Thoracic aorta (tissue), 2 donors: ENCODE measurements at regions not wholly inside any gene's neighbourhood (a gene's known extent, or its start where the extent isn't known, plus 50 kb on each side); places are given as distances from the start of the nearest gene placed in this dataset.

Source experiments
- ATAC-seq: fragments of 150-250 bp; one replicate; pipeline ENCODE4 v1.8.0; 2017; ENCODE audit warnings: low read depth; ENCODE audit not compliant: insufficient number of reproducible peaks, low FRiP score
- DNase-seq: peaks from one replicate; pipeline ENCODE4 v3.0.0-alpha.2; 2020; ENCODE audit warnings: low spot score
- H3K27ac ChIP-seq, 2 donors: fragments of 200-600 bp; sonication (generic); 1 replicate in 1 of 2; 2 replicates in 1 of 2; pipeline ENCODE4 v1.5.1; 2016; ENCODE audit warnings: mild to moderate bottlenecking in 2 of 2, moderate library complexity in 2 of 2
- H3K27me3 ChIP-seq: fragments of 200-600 bp; sonication (generic); replicated peaks from 2 replicates; pipeline ENCODE4 v1.6.0; 2016; ENCODE audit warnings: mild to moderate bottlenecking; ENCODE audit not compliant: insufficient read depth
- H3K36me3 ChIP-seq: fragments of 200-600 bp; sonication (generic); one replicate; pipeline ENCODE4 v1.5.1; 2016
- H3K4me1 ChIP-seq, 2 donors: fragments of 200-600 bp; sonication (generic); 1 replicate in 1 of 2; 2 replicates in 1 of 2; pipeline versions ENCODE4 v1.5.1 to v1.6.0; 2016; ENCODE audit warnings: low read depth in 2 of 2, mild to moderate bottlenecking in 1 of 2; ENCODE audit not compliant: control insufficient read depth in 1 of 2
- H3K4me3 ChIP-seq: fragments of 200-600 bp; sonication (generic); 2 replicates; pipeline ENCODE4 v1.5.1; 2016; ENCODE audit warnings: mild to moderate bottlenecking
- H3K9me3 ChIP-seq: fragments of 200-600 bp; sonication (generic); 2 replicates; pipeline ENCODE4 v1.5.1; 2016
- TF ChIP-seq, protein P1 (sequence below): fragments of 200-600 bp; sonication (generic); IDR thresholded peaks from one replicate; pipeline ENCODE4 v1.5.1; 2019; ENCODE audit warnings: antibody characterized with exemption

DNA sequence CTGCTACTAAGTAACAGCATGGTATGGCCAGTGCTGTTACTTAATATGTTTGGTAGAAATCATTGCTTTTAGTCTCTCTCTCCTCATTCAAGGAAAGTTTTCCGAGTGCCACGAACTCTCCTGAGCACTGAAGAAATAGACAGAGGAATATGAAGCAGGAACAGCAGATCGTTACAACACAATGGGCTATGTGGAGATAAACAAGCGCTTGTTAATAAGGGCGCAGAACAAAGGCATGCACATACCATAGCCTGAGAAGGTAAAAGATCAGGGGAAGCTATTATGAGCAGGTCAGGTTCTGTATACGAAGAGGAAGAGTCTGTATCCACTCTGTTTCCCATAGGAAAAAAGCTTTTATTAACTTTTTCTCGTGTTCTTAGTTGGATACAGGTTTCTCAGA lies 156.2 kb upstream of the CPNE8 start:
- H3K9me3 ChIP-seq = no peaks in the 10 kb centered on the region
- TF ChIP-seq, protein P1, sequence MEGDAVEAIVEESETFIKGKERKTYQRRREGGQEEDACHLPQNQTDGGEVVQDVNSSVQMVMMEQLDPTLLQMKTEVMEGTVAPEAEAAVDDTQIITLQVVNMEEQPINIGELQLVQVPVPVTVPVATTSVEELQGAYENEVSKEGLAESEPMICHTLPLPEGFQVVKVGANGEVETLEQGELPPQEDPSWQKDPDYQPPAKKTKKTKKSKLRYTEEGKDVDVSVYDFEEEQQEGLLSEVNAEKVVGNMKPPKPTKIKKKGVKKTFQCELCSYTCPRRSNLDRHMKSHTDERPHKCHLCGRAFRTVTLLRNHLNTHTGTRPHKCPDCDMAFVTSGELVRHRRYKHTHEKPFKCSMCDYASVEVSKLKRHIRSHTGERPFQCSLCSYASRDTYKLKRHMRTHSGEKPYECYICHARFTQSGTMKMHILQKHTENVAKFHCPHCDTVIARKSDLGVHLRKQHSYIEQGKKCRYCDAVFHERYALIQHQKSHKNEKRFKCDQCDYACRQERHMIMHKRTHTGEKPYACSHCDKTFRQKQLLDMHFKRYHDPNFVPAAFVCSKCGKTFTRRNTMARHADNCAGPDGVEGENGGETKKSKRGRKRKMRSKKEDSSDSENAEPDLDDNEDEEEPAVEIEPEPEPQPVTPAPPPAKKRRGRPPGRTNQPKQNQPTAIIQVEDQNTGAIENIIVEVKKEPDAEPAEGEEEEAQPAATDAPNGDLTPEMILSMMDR = no peak
- H3K4me3 ChIP-seq = no peak overlapping the region
- H3K4me1 ChIP-seq = no peaks in the 10 kb centered on the region
- DNase-seq (no peak), ATAC-seq (no peak)
- no peaks in the 10 kb centered on the region for H3K27me3 ChIP-seq
- H3K27ac ChIP-seq = no peak overlapping the region
- no peaks in the 10 kb centered on the region for H3K36me3 ChIP-seq

DNA sequence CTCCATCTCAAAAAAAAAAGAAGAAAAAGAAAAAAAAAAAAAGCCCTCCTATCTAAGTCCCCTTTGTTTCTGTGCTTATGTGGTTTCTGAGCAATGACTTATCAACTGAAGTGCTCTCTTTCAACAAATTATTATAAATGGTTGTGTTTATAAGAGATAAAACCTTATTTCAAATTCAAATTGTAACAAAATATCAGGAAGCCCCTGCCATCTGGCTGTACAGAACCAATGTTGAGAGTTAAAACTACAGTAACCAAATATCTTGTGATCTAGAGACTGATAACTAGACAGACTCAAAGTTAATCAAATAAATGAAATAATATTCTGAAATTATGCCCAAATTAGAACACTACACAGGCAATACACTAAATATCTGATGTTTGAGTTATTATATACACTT lies 143.0 kb upstream of the CPNE8 start:
- no peak overlapping the region for H3K27ac ChIP-seq
- no peaks in the 10 kb centered on the region for H3K4me1 ChIP-seq
- H3K36me3 ChIP-seq = no peaks in the 10 kb centered on the region
- TF ChIP-seq, protein P1 = no peak
- H3K4me3 ChIP-seq = no peak overlapping the region
- H3K27me3 ChIP-seq = no peaks in the 10 kb centered on the region
- no peaks in the 10 kb centered on the region for H3K9me3 ChIP-seq
- ATAC-seq (no peak), DNase-seq (no peak)

DNA sequence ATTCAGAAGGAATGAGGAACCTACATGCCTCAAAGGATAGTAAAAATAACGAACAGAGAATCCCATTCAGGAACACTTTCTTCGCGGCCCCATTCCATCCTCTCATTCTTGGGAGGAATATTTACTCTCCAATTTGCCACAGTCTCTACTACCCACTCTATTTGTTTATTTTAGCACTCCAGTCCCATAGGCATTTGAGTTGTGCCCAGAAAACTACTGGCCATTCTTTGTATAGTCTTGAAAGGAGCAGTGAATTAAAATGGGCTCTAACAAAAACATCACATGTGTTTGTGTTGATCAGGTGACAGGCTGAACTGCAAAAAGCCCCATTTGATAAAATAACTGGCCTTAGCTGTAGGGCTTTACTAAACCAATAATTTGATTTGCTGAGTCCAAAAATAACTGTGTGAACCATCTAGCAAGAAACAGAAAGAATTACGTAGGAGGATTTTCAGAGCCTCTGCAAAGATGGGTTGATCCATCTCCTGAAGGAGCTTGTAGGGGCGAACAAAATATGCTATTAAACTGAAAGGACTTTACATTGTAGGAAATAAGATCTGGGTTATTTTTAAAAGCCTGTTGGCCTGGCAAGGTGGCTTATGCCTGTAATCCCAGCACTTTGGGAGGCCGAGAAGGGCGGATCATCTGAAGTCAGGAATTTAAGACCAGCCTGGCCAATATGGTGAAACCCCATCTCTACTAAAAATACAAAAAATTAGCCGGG lies 142.3 kb upstream of the CPNE8 start:
- Histone ChIP-seq H3K27me3 (no peaks in the 10 kb centered on the region), H3K4me1 (no peaks in the 10 kb centered on the region), H3K36me3 (no peaks in the 10 kb centered on the region), H3K4me3 (no peak overlapping the region), H3K27ac (no peak overlapping the region), H3K9me3 (no peaks in the 10 kb centered on the region)
- TF ChIP-seq, protein P1 = no peak
- no peak for DNase-seq
- ATAC-seq = no peak

DNA sequence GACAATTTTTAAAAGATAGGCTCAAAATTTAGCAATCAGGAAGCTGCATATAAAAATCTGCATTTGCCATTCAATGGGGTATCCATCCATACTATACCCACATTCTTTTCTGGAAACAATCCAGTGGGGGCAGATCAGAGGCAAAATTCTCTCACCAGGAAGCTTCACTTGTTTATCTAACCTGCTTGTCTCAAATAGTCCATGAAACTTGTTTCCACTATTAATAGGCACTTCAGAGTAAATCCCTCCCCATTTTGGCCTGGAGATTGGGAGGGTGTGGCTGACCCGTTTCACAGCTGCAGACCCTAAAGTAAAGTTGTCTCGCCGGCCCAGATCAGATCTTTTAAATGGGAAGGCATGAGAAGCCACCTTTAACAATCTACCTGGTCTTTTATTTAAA lies 139.4 kb upstream of the CPNE8 start:
- TF ChIP-seq, protein P1 = no peak
- Histone ChIP-seq H3K4me1 (no peaks in the 10 kb centered on the region), H3K4me3 (no peak overlapping the region), H3K9me3 (no peaks in the 10 kb centered on the region), H3K36me3 (no peaks in the 10 kb centered on the region), H3K27me3 (no peaks in the 10 kb centered on the region), H3K27ac (no peak overlapping the region)
- DNase-seq (no peak), ATAC-seq (no peak)

DNA sequence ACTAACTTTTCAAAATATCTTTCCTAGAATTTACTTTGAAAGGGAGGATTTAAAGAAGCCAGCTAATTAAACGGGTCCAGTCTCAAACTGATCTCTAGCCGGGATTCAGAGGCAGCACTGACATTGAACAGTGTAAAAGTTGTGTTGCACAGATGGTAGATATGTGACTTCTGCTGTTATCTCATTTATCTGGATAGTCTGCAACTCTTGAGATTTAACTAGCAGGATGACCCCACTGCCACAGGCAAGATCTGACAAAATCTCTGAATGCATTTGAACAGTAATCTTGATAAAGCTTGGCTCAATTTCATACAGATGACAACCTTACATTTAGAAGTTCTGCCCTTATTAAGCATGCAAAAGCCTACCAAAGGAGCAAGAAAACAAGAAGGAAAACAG lies 138.0 kb upstream of the CPNE8 start:
- no peaks in the 10 kb centered on the region for H3K27me3 ChIP-seq
- no peaks in the 10 kb centered on the region for H3K9me3 ChIP-seq
- no peak overlapping the region for H3K27ac ChIP-seq
- no peak for DNase-seq
- no peaks in the 10 kb centered on the region for H3K4me1 ChIP-seq
- no peaks in the 10 kb centered on the region for H3K36me3 ChIP-seq
- TF ChIP-seq, protein P1 = no peak
- H3K4me3 ChIP-seq = no peak overlapping the region
- ATAC-seq = no peak
